Endothelial cell of umbilical vein (primary cell): ENCODE measurements at regions not wholly inside any gene's neighbourhood (a gene's known extent, or its start where the extent isn't known, plus 50 kb on each side); places are given as distances from the start of the nearest gene placed in this dataset.

Experiments
- BruUV-seq: library from RNA; stranded (reverse); fragments of 400-500 nt; replicated peaks from 2 replicates; lab custom pipeline; 2021; lab: Mats Ljungman, UMichigan
- CTCF ChIA-PET: fragments of 300-600, 350-600 bp; sonication (Branson Sonifier 250); formaldehyde crosslinking; loops from one replicate; lab custom pipeline; 2021; ENCODE audit warnings: antibody characterized with exemption, inconsistent platforms; lab: Charles Lee
- POLR2A ChIA-PET: fragments of 300-600, 350-600 bp; sonication (Branson Sonifier 250); formaldehyde crosslinking; loops from one replicate; lab custom pipeline; 2021; ENCODE audit warnings: antibody characterized with exemption, inconsistent platforms; lab: Charles Lee
- DNase-seq: peaks from one replicate; pipeline ENCODE4 v3.0.0-alpha.2; 2011; ENCODE audit warnings: low read depth, low spot score
- FAIRE-seq: peaks from 2 replicates; lab custom pipeline; 2011; peaks lifted over from hg19 to GRCh38; lab: Jason Lieb, UNC
- H2AFZ ChIP-seq: 2 replicates; pipeline ENCODE4 v1.6.0; 2012; ENCODE audit warnings: low read depth, low read length, control low read depth, inconsistent platforms
- H3K27ac ChIP-seq: 2 replicates; pipeline ENCODE4 v1.5.1; 2011; ENCODE audit warnings: low read depth, mild to moderate bottlenecking, control low read depth, low read length, moderate library complexity; ENCODE audit not compliant: insufficient read depth
- H3K27me3 ChIP-seq, 2 experiments: 2 replicates each; pipeline versions ENCODE4 v1.6.0 to v1.6.1; 2011; ENCODE audit warnings: low read length in 2 of 2, mixed read lengths in 1 of 2; ENCODE audit not compliant: control insufficient read depth in 2 of 2, insufficient read depth in 2 of 2
- H3K36me3 ChIP-seq, 2 experiments: 2 replicates in 1 of 2; 3 replicates in 1 of 2; pipeline ENCODE4 v1.5.1; 2011; ENCODE audit warnings: low read length in 2 of 2, mild to moderate bottlenecking in 1 of 2, moderate library complexity in 1 of 2; ENCODE audit not compliant: control insufficient read depth in 2 of 2, insufficient read depth in 2 of 2; ENCODE audit errors: extremely low read depth in 1 of 2
- H3K4me1 ChIP-seq: 3 replicates; pipeline ENCODE4 v1.5.1; 2011; ENCODE audit warnings: mild to moderate bottlenecking, low read length; ENCODE audit not compliant: control insufficient read depth, insufficient read depth; ENCODE audit errors: extremely low read depth
- H3K4me2 ChIP-seq: 2 replicates; pipeline ENCODE4 v1.6.1; 2011; ENCODE audit warnings: low read length, control low read depth, mixed read lengths; ENCODE audit not compliant: insufficient read depth
- H3K4me3 ChIP-seq, 3 experiments: fragments of 200-600 bp in 1 of 3; sonication (generic), shearing (Covaris generic) in 1 of 3; replicated peaks in 1 of 3; 2 replicates each; pipeline ENCODE4 v1.5.1; 2011 to 2016; ENCODE audit warnings: control low read depth in 3 of 3, low read length in 3 of 3, mild to moderate bottlenecking in 2 of 3, inconsistent platforms in 1 of 3, low read depth in 1 of 3, moderate library complexity in 1 of 3; ENCODE audit not compliant: insufficient read depth in 1 of 3
- H3K79me2 ChIP-seq: 2 replicates; pipeline ENCODE4 v1.6.0; 2012; ENCODE audit warnings: low read length, inconsistent platforms; ENCODE audit not compliant: control insufficient read depth, insufficient read depth
- H3K9ac ChIP-seq: replicated peaks from 2 replicates; pipeline ENCODE3; 2011; ENCODE audit warnings: low read length, control low read depth; ENCODE audit not compliant: insufficient read depth; ENCODE audit errors: extremely low read depth
- H3K9me1 ChIP-seq: replicated peaks from 3 replicates; pipeline ENCODE4 v1.6.0; 2011; ENCODE audit warnings: mild to moderate bottlenecking, low read length; ENCODE audit not compliant: control insufficient read depth, insufficient read depth; ENCODE audit errors: extremely low read depth
- H3K9me3 ChIP-seq: replicated peaks from 2 replicates; pipeline ENCODE4 v1.5.1; 2012; ENCODE audit warnings: low read length, inconsistent platforms; ENCODE audit not compliant: control insufficient read depth, insufficient read depth
- H4K20me1 ChIP-seq: replicated peaks from 2 replicates; pipeline ENCODE3; 2011; ENCODE audit warnings: mild to moderate bottlenecking, low read length; ENCODE audit not compliant: control insufficient read depth, insufficient read depth; ENCODE audit errors: extremely low read depth
- CTCF ChIP-seq, 2 donors: IDR thresholded peaks; 1 replicate in 1 of 2; 2 replicates in 1 of 2; pipeline ENCODE4 v1.5.1; 2011; ENCODE audit warnings: low read length in 2 of 2, mild to moderate bottlenecking in 2 of 2, moderate library complexity in 2 of 2, control low read depth in 1 of 2, inconsistent platforms in 1 of 2, low read depth in 1 of 2; ENCODE audit not compliant: insufficient read depth in 1 of 2; ENCODE audit errors: extremely low read depth in 1 of 2
- EZH2 ChIP-seq: IDR thresholded peaks from 2 replicates; pipeline ENCODE4 v1.6.1; 2012; ENCODE audit warnings: borderline replicate concordance, low read depth, mild to moderate bottlenecking, moderate library complexity, low read length, inconsistent platforms; ENCODE audit not compliant: severe bottlenecking
- FOS ChIP-seq: IDR thresholded peaks from 2 replicates; pipeline ENCODE4 v1.6.1; 2011; ENCODE audit warnings: mild to moderate bottlenecking, low read length, moderate library complexity, borderline replicate concordance; ENCODE audit not compliant: insufficient read depth
- GATA2 ChIP-seq: IDR thresholded peaks from 2 replicates; pipeline ENCODE4 v1.7.0; 2011; ENCODE audit warnings: low read depth, mild to moderate bottlenecking, moderate library complexity, mixed read lengths, low read length; ENCODE audit not compliant: insufficient read length, insufficient read depth
- JUN ChIP-seq: IDR thresholded peaks from 2 replicates; pipeline ENCODE4 v1.6.1; 2011; ENCODE audit warnings: borderline replicate concordance, low read depth; ENCODE audit not compliant: insufficient read length, insufficient read depth
- MAX ChIP-seq: IDR thresholded peaks from 2 replicates; pipeline ENCODE4 v1.6.1; 2011; ENCODE audit not compliant: insufficient read depth, insufficient read length
- MYC ChIP-seq: IDR thresholded peaks from one replicate; pipeline ENCODE4 v1.6.1; 2011; ENCODE audit warnings: mild to moderate bottlenecking, low read depth, low read length
- POLR2A ChIP-seq: IDR thresholded peaks from 2 replicates; pipeline ENCODE4 v1.6.1; 2012; ENCODE audit warnings: low read depth, mild to moderate bottlenecking, control low read depth, low read length
- POLR2AphosphoS5 ChIP-seq: IDR thresholded peaks from 2 replicates; pipeline ENCODE4 v1.6.1; 2012; ENCODE audit warnings: low read depth, mild to moderate bottlenecking, control low read depth, low read length, moderate library complexity; ENCODE audit not compliant: insufficient read depth
- dilution Hi-C: fragments of 300-500 bp; cut with MboI; formaldehyde crosslinking; loops from one replicate; pipeline ENCODE4 v1.15.0; 2019; ENCODE audit warnings: low sequenced_read_pairs; ENCODE audit not compliant: extremely low pct_ligation_motif_present
- intact Hi-C: fragments of 100-400 bp; cut with micrococcal nuclease; formaldehyde crosslinking; loops from one replicate; pipeline ENCODE4 v1.10.0; 2022

- dilution Hi-C loops (no loop called here), intact Hi-C loops (no loop called here)
- Histone ChIP-seq H3K9me3 (peaks cover 5% of the 10 kb centered on the region), H3K4me1 (no peaks in the 10 kb centered on the region), H3K9me1 (no peaks in the 10 kb centered on the region), H3K36me3 (no peaks in the 10 kb centered on the region), H3K4me2 (no peak overlapping the region), H3K27ac (no peak overlapping the region), H3K27me3 (no peaks in the 10 kb centered on the region), H2AFZ (no peak overlapping the region), H3K9ac (no peak overlapping the region), H4K20me1 (no peaks in the 10 kb centered on the region), H3K4me3 (no peak overlapping the region), H3K79me2 (no peaks in the 10 kb centered on the region)
- no peak for TF ChIP-seq MYC
- no peak for TF ChIP-seq GATA2
- POLR2A ChIA-PET: no interaction called here
- CTCF ChIA-PET: no interaction called here
- DNase-seq: no peak
- no peak for FAIRE-seq
- BruUV-seq: no TSS peak
Observed at GRCh38 chr15:27638958-27639357, 460.2 kb downstream of the OCA2 start.

GRCh38 chr15:27635916-27636315 is 463.2 kb downstream of the OCA2 start:
- Histone ChIP-seq H3K36me3 (no peaks in the 10 kb centered on the region), H3K9ac (no peak overlapping the region), H3K4me1 (no peaks in the 10 kb centered on the region), H3K9me1 (no peaks in the 10 kb centered on the region), H3K4me3 (no peak overlapping the region), H3K9me3 (peaks cover 7% of the 10 kb centered on the region), H3K79me2 (no peaks in the 10 kb centered on the region), H3K4me2 (no peak overlapping the region), H2AFZ (no peak overlapping the region), H3K27ac (no peak overlapping the region), H4K20me1 (no peaks in the 10 kb centered on the region), H3K27me3 (no peaks in the 10 kb centered on the region)
- no TSS peak for BruUV-seq
- FAIRE-seq (no peak), DNase-seq (no peak)
- dilution Hi-C loops: no loop called here
- no peak for TF ChIP-seq GATA2
- no peak for TF ChIP-seq JUN
- TF ChIP-seq EZH2: no peak
- TF ChIP-seq CTCF (IDR thresholded peaks at IDR 0.05; ENCODE audit: extremely low read depth in 1 of 2, insufficient read depth in 1 of 2, low read depth in 1 of 2, low read length in 2 of 2): no peak
- TF ChIP-seq POLR2A: no peak
- no peak for TF ChIP-seq MAX
- TF ChIP-seq POLR2AphosphoS5: no peak
- no peak for TF ChIP-seq FOS
- no peak for TF ChIP-seq MYC
- intact Hi-C loops: no loop called here
- ChIA-PET POLR2A (no interaction called here), CTCF (no interaction called here)
